ENCODE measurements at regions not wholly inside any gene's neighbourhood (a gene's known extent, or its start where the extent isn't known, plus 50 kb on each side); places are given as distances from the start of the nearest gene placed in this dataset.

DNA sequence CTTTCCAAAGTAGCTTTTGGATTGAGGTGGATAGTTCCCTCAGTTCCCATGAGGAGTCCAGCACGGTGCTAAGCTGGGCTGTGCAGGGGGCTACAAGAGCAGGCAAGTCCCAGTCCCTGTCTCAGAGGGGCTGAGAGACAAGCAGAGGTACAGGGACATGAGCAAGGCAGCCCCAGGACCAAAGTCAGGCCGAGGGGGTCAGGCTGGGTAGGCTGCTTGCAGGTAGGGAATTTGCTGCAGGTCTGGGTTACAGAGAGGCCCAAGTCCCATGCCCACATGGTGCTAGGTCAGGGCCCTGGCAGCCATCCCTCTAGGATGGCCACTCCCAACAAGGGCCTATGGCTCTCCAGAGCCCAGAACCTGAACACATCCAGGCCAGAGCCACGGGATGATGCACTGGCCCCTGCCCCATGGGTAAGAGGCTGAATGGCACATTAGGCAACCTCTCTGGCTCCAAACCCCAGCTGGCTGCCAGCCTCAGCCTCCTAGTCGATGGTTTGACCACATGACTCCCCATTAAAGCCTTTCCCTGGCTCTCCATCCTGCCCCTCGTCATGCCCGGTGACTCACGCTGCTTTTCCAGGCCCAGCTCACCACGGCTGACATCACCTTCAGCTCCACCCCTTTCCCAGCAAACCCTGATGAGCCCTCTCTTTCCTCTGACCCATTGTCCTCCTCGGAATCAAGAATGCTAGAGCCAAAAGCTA lies 83.7 kb downstream of the SDC1 start:
- TF ChIP-seq ELF1 (IDR thresholded peaks at IDR 0.05): no peak
- TF ChIP-seq, protein P1, sequence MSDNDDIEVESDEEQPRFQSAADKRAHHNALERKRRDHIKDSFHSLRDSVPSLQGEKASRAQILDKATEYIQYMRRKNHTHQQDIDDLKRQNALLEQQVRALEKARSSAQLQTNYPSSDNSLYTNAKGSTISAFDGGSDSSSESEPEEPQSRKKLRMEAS (IDR thresholded peaks at IDR 0.05; ENCODE audit: low read depth): peak; percentile 97
- TF ChIP-seq TEAD4 (IDR thresholded peaks at IDR 0.05; ENCODE audit: borderline replicate concordance, insufficient read depth): no peak
- TF ChIP-seq MEF2A (IDR thresholded peaks at IDR 0.05; ENCODE audit: borderline replicate concordance, low read depth): no peak
- TF ChIP-seq YY1 (IDR thresholded peaks at IDR 0.05; ENCODE audit: low read depth): no peak
- TF ChIP-seq, protein P2, sequence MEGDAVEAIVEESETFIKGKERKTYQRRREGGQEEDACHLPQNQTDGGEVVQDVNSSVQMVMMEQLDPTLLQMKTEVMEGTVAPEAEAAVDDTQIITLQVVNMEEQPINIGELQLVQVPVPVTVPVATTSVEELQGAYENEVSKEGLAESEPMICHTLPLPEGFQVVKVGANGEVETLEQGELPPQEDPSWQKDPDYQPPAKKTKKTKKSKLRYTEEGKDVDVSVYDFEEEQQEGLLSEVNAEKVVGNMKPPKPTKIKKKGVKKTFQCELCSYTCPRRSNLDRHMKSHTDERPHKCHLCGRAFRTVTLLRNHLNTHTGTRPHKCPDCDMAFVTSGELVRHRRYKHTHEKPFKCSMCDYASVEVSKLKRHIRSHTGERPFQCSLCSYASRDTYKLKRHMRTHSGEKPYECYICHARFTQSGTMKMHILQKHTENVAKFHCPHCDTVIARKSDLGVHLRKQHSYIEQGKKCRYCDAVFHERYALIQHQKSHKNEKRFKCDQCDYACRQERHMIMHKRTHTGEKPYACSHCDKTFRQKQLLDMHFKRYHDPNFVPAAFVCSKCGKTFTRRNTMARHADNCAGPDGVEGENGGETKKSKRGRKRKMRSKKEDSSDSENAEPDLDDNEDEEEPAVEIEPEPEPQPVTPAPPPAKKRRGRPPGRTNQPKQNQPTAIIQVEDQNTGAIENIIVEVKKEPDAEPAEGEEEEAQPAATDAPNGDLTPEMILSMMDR (IDR thresholded peaks at IDR 0.05): no peak
- no peak for TF ChIP-seq FOXJ3 (CRISPR knock-in tag; IDR thresholded peaks at IDR 0.05)
- peak; percentile 76 for TF ChIP-seq NFIC (IDR thresholded peaks at IDR 0.05; ENCODE audit: borderline replicate concordance)
- TF ChIP-seq, protein P3, sequence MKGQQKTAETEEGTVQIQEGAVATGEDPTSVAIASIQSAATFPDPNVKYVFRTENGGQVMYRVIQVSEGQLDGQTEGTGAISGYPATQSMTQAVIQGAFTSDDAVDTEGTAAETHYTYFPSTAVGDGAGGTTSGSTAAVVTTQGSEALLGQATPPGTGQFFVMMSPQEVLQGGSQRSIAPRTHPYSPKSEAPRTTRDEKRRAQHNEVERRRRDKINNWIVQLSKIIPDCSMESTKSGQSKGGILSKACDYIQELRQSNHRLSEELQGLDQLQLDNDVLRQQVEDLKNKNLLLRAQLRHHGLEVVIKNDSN (IDR thresholded peaks at IDR 0.05; ENCODE audit: borderline replicate concordance, low read depth): peak; percentile 84
- peak; percentile 65; the same call in 1 of the 2 replicates for TF ChIP-seq POLR2AphosphoS5 (IDR thresholded peaks at IDR 0.05; ENCODE audit: low read depth, low read length)

All from SK-N-SH (cell line).